ENCODE measurements at regions not wholly inside any gene's neighbourhood (a gene's known extent, or its start where the extent isn't known, plus 50 kb on each side); places are given as distances from the start of the nearest gene placed in this dataset.

- DNase-seq: peak; percentile 47
- Histone ChIP-seq H3K9me1 (ENCODE audit: insufficient read depth, low read length) (peaks cover 12% of the 10 kb centered on the region), H3K27ac (ENCODE audit: insufficient read depth, low read length) (no peak overlapping the region), H3K4ac (ENCODE audit: low read depth, low read length) (peak overlapping the region; percentile 52), H3K9me3 (ENCODE audit: control insufficient read depth, insufficient read depth, low read length) (no peaks in the 10 kb centered on the region), H4K5ac (ENCODE audit: low read depth, low read length) (no peak overlapping the region), H3K4me2 (ENCODE audit: low read depth, low read length) (no peak overlapping the region), H2AK5ac (ENCODE audit: low read depth, low read length) (no peak overlapping the region), H3K4me3 (ENCODE audit: insufficient read depth, low read depth, low read length) (no peak overlapping the region), H4K8ac (ENCODE audit: low read depth in 2 of 2, low read length in 2 of 2) (peak overlapping the region in 1 of 2 experiments; percentile 57; a peak in 1 of 4 replicates), H3K56ac (ENCODE audit: extremely low read depth, insufficient read depth, low read length) (no peak overlapping the region), H3K23ac (ENCODE audit: low read depth, low read length) (peak overlapping the region; percentile 47; the same call in 1 of the 2 replicates), H2AK9ac (replicated peaks; ENCODE audit: low read depth, low read length, poor library complexity) (no peak overlapping the region), H3K18ac (ENCODE audit: low read depth, low read length) (no peak overlapping the region), H2AFZ (replicated peaks; ENCODE audit: low read length, poor library complexity) (peak overlapping the region; percentile 60), H3K9ac (ENCODE audit: low read depth, low read length) (no peak overlapping the region), H2BK20ac (ENCODE audit: low read depth, low read length) (peak overlapping the region; percentile 35), H4K91ac (ENCODE audit: insufficient read depth, low read depth, low read length) (peak overlapping the region; percentile 53), H2BK15ac (ENCODE audit: low read depth, low read length) (peak overlapping the region; percentile 31; the same call in 1 of the 3 replicates), H3K36me3 (ENCODE audit: control insufficient read depth, insufficient read depth, low read length) (no peaks in the 10 kb centered on the region), H4K20me1 (ENCODE audit: insufficient read depth, low read length) (no peaks in the 10 kb centered on the region), H3K79me1 (ENCODE audit: low read depth in 1 of 2, low read length in 2 of 2) (no peaks in the 10 kb centered on the region), H3K14ac (replicated peaks; ENCODE audit: low read depth, low read length) (peak overlapping the region; percentile 70), H2BK120ac (ENCODE audit: low read depth, low read length) (peak overlapping the region; percentile 69), H2BK5ac (ENCODE audit: low read depth, low read length, poor library complexity, severe bottlenecking) (no peak overlapping the region), H3K27me3 (ENCODE audit: control insufficient read depth, insufficient read depth, low read length) (no peaks in the 10 kb centered on the region), H3K4me1 (ENCODE audit: control insufficient read depth, insufficient read depth, low read length) (peaks cover 16% of the 10 kb centered on the region)
- CTCF ChIA-PET: interaction anchor here (1.1 kb wide), 1 partner anchor 12 kb away, joined by 3 read pairs; no protein-coding TSS in a partner anchor
- TF ChIP-seq USF2 (IDR thresholded peaks at IDR 0.05; ENCODE audit: low read depth, low read length): no peak
- TF ChIP-seq BHLHE40 (IDR thresholded peaks at IDR 0.05; ENCODE audit: low read depth, low read length): peak; percentile 3; the same call in 1 of the 2 replicates
- peak; percentile 60 for ATAC-seq (ENCODE audit: low read depth)
- in situ Hi-C loops (cut with MboI; ENCODE audit: low sequenced_read_pairs): no loop called here
- POLR2A ChIA-PET (ENCODE audit: unreplicated experiment): no interaction called here
- BruUV-seq (replicated peaks): no TSS peak
- intact Hi-C loops (cut with micrococcal nuclease): no loop called here
- dilution Hi-C loops (cut with HindIII; ENCODE audit: low sequenced_read_pairs, unreplicated experiment): no loop called here
- no CpG with 5 or more reads among the region's 2 CpGs for WGBS, 2 experiments (ENCODE audit: extremely low coverage in 2 of 2, insufficient read length in 1 of 2)
Measured at GRCh38 chr3:188071636-188072035, 82.3 kb upstream of the LPP start.

Measured in IMR-90 (cell line).